Colon (tissue), 2 donors: ENCODE measurements at regions not wholly inside any gene's neighbourhood (a gene's known extent, or its start where the extent isn't known, plus 50 kb on each side); places are given as distances from the start of the nearest gene placed in this dataset.
"Not testable (repeated sequence)": the region's sequence is repeated elsewhere in the genome, so short reads cannot be mapped to it uniquely, and the experiment has no call there.

ENCODE experiments used
- FAIRE-seq: peaks from 2 replicates; lab custom pipeline; 2012; peaks lifted over from hg19 to GRCh38; lab: Jason Lieb, UNC
- donor health status: control.
- donor health status: control.

- FAIRE-seq = no peak
These were observed 1168.4 kb downstream of the GATA3 start for GRCh38 chr10:9222917-9223316.

GRCh38 chr10:9227679-9228365 lies 1173.3 kb downstream of the GATA3 start:
- FAIRE-seq = no peak

GRCh38 chr10:9228771-9229170 lies 1174.3 kb downstream of the GATA3 start:
- no peak for FAIRE-seq

- FAIRE-seq = no peak
These were observed 1175.3 kb downstream of the GATA3 start for GRCh38 chr10:9229702-9230244.

GRCh38 chr10:9230625-9231024 lies 1176.1 kb downstream of the GATA3 start:
- FAIRE-seq = no peak

GRCh38 chr10:9234191-9234590 lies 1179.7 kb downstream of the GATA3 start:
- no peak for FAIRE-seq

GRCh38 chr10:9238041-9238440 lies 1183.6 kb downstream of the GATA3 start:
- FAIRE-seq = no peak

- FAIRE-seq = no peak
These were observed 1184.8 kb downstream of the GATA3 start for GRCh38 chr10:9239298-9239697.

- no peak for FAIRE-seq
These were observed 1189.5 kb downstream of the GATA3 start for GRCh38 chr10:9243941-9244411.

GRCh38 chr10:9244864-9245263 lies 1190.4 kb downstream of the GATA3 start:
- FAIRE-seq = no peak

GRCh38 chr10:9253121-9253520 lies 1198.6 kb downstream of the GATA3 start:
- no peak for FAIRE-seq

GRCh38 chr10:9254353-9254752 lies 1199.9 kb downstream of the GATA3 start:
- no peak for FAIRE-seq

- no peak for FAIRE-seq
These were observed 1206.2 kb downstream of the GATA3 start for GRCh38 chr10:9260690-9261089.

GRCh38 chr10:9262770-9263169 lies 1208.3 kb downstream of the GATA3 start:
- no peak for FAIRE-seq

GRCh38 chr10:9268176-9268575 lies 1213.7 kb downstream of the GATA3 start:
- no peak for FAIRE-seq

GRCh38 chr10:9273126-9273833 lies 1218.8 kb downstream of the GATA3 start:
- not testable (repeated sequence) for FAIRE-seq

- FAIRE-seq = no peak
These were observed 1219.8 kb downstream of the GATA3 start for GRCh38 chr10:9274206-9274755.

- no peak for FAIRE-seq
These were observed 1221.4 kb downstream of the GATA3 start for GRCh38 chr10:9275861-9276260.

GRCh38 chr10:9285690-9286089 lies 1231.2 kb downstream of the GATA3 start:
- FAIRE-seq = no peak

- no peak for FAIRE-seq
These were observed 1235.3 kb downstream of the GATA3 start for GRCh38 chr10:9289811-9290210.

- FAIRE-seq = no peak
These were observed 1236.6 kb downstream of the GATA3 start for GRCh38 chr10:9291081-9291480.

- FAIRE-seq = no peak
These were observed 1239.7 kb downstream of the GATA3 start for GRCh38 chr10:9294132-9294663.

- FAIRE-seq = no peak
These were observed 1240.4 kb downstream of the GATA3 start for GRCh38 chr10:9294865-9295264.
